HG03469 (cell line): ENCODE measurements at regions not wholly inside any gene's neighbourhood (a gene's known extent, or its start where the extent isn't known, plus 50 kb on each side); places are given as distances from the start of the nearest gene placed in this dataset.
"Not testable (repeated sequence)": the region's sequence is repeated elsewhere in the genome, so short reads cannot be mapped to it uniquely, and the experiment has no call there.

ENCODE experiments used
- ATAC-seq: cut with Tn5 transposase; IDR thresholded peaks from one replicate; pipeline ENCODE4 v1.9.1; 2021; ENCODE audit warnings: mild to moderate bottlenecking, moderate library complexity, moderate number of reproducible peaks; ENCODE audit not compliant: unreplicated experiment

DNA sequence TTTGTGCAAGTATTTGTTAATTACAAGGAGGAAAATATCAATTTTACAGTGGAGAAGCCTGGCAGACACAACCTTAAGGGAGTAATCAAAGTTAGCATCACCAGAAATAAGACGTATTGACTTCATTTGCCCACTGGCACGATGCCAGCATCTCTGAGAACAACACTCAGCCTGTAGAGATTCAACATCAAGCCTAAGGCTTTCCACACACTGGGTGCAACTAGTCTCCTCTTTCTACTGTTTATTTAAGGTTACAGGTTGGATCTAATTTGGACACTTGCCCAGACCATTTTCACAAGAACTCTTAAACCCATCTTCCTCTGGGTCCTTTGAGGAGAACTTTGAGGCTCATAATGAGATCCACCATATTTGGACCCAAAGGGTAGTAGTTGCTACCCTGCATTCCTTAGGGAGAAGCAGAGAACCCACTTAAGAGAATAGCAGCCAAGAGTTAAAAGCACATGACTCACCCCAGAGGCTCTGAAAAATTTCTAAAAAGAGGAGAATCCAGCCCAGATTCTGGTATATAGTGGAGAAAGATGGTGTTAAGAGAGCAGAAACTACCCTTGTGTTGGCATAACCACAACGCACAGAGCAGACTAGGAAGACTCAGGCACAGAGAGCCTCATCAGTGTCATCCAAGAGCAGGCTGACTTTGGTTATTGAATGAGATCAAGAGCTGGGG lies 97.3 kb downstream of the CCDC71L start:
- ATAC-seq, result no peak

DNA sequence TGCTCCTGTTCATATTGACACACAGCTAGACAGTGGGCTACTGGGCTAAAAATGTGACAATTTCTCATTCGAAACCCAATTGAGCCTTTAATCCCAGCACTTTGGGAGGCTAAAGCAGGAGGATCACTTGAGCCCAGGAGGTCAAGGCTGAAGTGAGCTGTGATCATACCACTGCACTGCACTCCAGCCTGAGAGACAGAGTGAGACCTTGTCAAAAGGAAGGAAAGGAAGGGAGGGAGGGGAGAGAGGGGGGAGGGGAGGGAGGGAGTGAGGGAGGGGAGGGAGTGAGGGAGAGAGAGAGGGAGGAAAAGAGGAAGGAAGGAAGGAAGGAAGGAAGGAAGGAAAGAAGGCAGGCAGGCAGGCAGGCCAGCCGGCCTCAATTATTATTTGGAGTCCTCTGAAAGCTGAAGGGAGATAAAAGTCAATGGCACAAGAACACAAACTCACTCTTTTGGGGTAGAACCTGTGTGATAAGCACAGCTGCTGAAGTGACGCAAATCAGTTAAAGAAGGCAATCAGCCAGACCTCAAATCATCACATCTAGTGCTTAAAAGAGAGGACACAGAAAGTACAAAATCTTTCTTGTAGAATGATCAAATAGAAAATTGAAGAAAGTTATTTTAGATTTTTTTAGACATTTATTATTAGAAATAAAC lies 98.1 kb downstream of the CCDC71L start:
- ATAC-seq, result no peak

DNA sequence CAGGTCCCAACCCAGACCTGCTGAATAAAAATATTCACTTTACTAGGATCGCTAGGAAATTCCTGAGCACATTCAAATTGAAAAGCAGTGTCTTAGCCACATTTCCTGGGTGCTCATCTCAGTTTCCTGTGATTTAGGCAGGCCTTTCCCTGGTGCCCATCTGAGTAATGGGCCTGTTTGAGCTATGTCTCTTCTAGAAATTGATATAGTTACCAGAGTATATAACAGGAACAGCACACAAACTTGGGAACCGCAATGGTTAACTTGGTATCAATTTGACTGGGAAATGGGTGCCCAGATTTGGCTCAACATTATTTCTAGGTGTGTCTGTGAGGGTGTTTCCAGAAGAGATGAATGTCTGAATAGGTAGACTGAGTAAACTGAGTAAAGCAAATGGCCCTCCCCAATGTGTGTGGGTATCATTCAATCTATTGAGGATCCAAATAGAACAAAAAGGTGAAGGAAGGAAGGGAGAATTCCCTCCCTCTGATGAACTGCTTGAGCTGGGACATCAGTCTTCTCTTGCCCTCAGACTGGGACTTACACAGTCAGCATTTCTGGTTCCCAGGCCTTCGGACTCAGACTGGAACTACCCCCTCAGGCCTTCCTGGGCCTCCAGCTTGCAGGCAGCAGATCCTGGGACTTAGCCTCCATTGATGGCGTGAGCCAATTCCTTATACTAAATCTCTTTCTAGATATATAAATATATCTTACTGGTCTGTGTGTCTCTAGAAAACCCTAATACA lies 99.1 kb downstream of the CCDC71L start:
- ATAC-seq, result no peak

DNA sequence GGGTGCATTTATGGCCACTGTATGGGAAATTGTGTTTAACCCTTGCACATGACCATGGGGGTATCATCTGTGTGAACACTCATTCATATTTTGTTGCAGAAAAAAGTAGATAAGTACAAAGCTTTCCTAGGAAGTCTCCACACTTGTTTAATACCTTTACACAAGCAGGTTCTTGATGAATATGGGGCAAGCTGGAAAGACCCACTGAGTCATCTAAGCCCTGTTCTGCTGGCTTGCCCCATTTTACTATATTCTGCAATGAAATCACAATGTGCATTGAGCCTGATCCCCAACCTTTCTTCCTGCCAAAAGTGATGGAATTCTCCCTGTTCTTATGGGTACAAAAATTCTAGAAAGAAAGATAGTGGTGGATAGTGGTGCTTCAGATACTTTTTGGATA lies 99.8 kb downstream of the CCDC71L start:
- no peak for ATAC-seq

DNA sequence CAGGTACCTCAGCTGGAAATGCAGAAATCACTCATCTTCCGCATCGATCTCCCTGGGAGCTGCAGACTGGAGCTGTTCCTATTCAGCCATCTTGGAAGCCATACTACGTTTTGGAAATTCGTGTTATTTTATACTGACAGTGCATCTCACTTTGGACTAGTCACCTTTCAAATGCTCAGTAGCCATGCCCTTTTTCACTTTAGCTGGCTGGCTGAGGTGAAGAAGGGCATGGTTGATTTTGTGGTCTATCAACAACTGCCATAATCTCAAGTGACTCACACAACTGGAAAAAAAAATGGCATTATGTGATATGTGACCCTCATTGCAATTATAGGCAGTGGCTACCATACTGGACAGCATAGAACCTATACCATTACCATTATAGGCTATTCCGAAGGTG lies 100.5 kb downstream of the CCDC71L start:
- ATAC-seq, result no peak

DNA sequence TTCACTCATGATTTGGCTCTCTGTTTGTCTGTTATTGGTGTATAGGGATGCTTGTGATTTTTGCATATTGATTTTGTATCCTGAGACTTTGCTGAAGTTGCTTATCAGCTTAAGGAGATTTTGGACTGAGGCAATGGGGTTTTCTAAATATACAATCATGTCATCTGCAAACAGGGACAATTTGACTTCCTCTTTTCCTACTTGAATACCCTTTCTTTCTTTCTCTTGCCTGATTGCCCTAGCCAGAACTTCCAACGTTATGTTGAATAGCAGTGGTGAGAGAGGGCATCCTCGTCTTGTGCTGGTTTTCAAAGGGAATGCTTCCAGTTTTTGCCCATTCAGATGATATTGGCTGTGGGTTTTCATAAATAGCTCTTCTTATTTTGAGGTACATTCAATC lies 104.7 kb downstream of the CCDC71L start:
- not testable (repeated sequence) for ATAC-seq

DNA sequence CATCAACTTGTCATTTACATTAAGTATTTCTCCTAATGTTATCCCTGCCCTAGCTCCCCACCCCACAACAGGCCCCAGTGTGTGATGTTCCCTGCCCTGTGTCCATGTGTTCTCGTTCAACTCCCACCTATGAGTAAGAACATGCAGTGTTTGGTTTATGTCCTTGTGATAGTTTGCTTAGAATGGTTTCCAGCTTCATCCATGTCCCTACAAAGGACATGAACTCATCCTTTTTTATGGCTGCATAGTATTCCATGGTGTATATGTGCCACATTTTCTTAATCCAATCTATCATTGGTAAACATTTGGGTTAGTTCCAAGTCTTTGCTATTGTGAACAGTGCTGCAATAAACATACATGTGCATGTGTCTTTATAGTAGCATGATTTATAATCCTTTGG lies 106.3 kb downstream of the CCDC71L start:
- not testable (repeated sequence) for ATAC-seq

DNA sequence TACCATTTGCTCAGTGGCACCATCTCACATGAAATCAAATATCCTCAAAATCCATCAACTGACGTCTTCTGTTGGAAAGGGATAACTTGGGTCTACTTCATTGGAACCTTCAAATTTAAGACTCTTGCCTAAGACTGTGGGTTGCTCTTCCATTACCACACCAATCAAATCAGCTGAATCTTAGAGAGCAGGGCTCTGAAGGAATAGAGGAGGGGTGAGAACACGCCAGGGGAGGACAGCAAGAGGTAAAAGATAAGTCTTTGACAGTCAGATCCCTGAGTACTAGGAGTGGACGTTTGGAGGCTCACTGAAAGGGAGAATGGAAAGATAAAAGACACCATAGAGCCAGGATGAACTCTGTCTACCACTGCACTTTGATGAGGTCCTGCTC lies 107.5 kb downstream of the CCDC71L start:
- ATAC-seq, result no peak

DNA sequence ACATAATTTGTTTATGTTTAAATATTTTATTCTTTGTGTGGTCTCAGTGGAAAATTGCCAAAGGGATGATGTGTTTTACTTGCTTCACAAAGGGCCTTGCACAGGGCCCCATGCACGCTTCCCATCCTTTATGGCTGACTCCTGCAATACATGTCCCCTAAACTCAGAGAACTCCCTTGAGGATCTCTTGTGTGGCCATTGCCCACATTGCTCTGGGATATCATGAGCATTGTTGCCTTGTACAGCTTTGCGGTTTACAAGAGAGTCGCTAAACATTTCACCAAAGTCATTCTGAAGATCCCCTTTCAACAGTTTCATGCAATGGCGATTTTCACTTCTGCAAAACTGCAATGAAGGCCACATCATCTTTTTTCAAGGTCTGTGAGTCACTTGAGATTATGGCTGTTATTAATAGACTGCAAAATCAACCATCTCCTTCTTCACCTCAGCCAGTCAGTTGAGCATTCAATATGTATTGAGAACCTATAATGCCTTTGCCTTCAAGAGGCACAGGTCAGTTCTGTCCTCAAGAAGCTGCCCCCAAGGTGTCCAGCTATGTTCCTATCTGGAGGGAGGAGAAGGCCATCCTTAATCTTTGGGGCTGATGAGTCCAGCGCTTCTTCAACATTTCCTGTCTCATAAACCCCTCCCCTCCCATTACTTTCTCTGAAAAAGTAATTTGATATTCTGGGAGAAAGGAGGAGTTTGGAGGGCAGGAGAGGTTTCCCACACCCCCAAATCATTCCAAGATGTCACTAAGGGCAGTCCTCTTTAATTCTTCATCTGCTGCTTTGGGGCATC lies 108.1 kb downstream of the CCDC71L start:
- ATAC-seq, result peak; percentile 90

DNA sequence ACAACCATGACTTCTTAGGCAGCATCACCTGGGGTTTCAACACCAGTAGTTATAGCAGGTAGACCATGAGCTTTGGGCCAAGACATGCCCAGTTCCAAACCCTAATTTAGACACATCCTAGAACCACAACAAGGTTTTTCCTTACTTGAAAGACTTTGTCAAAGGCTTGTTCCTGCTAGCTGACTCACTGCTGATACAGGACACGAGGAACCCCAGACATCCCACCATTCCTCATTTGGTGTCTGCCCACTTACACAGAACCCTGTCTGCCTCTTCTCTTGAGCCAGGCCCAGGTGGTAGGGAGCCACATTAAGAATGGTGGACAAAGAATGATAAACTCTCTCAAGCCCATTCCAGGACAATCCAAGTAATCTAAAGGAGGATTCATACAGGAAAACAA lies 109.0 kb downstream of the CCDC71L start:
- ATAC-seq, result no peak

DNA sequence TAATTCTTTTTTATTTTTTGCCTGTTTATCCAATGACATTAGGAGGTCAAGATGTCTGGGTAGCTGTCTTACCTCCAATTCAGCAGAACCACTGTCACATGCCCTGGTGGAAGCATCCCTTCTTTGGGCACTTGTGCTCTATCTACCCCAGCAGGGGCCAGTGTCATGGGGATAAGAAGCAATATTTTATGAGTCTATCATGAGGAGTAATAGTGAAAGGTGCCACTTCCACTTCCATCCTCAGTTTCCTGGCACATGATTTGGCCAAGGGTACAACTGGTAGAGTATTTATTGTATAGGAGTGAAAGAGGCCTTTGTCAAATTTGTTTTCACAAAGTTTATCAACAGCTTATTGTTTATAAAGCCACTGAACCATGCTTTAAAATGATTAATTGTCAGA lies 112.5 kb downstream of the CCDC71L start:
- no peak for ATAC-seq

DNA sequence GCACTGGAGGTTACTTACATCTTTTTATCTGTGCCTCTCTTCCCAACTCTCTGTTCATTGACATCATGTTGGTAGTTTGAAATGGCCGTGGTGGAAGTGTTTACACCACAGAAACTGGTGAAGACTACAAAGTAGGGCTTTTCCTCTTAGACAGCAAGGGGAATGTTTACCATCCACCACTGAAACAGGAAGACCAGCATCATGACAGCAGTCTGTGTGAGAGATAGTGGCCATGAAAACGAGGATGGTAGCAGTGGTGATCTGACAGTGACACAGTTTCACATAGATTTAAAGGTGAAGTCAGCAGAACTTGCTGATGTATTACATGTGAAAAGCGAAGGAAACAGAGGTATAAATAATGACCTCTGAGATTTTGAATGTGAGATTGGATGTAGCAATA lies 115.7 kb downstream of the CCDC71L start:
- ATAC-seq, result no peak

DNA sequence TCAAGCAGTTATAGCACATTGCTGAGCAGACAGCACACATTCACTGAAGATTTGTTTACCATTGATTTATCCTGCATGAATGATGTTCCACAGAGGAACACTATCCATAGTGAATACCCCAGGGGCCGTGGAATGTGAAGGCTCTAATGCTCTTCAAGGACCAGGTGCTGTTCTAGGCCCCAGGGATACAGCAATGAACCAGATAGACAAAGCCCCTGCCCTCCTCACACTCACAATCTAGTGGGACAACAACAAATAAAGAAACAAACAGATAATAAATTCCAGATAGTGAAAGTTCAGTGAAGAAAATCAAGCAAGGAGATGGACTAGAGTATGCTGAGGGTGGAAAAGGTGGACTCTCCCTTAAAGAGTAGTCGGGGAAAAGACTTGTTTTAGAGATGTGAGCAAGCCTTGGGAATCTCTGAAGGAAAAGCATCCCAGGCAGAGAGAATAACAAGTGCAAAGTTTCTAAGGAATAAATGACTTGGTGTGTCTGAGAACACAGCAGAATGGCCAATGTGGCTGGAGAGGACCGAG lies 117.7 kb downstream of the CCDC71L start:
- ATAC-seq, result no peak

DNA sequence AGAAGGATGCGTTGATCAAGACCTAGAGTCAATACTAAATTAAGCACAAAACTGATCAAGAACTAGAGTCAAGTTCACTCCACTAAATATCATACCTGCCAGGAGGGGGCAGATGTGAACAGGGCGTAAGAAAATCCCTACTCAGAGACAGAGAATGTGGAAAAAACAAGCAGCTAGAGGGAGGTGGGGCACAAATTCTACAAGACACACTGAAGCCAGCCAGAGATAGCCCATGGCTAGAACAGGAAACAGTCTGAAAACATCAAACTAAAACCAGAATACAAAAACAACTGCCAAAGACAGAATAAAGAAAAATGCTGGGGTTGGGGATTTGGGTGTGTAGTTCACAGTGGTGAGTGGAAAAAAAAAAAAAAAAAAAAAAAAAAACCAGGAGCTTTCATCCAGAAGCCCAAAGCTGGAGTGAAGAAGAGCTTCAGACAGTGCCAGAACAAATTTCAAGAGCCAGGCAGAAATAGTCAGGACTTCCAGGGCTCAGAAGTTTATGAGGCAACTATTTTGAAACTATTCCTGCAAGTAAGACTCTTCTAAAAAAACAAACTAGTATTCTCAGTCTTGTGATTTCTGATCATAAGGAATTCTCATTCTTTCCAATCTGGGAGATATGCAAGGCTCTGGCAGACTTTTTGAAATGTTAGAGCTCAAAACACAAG lies 118.3 kb downstream of the CCDC71L start:
- ATAC-seq, result peak; percentile 59

DNA sequence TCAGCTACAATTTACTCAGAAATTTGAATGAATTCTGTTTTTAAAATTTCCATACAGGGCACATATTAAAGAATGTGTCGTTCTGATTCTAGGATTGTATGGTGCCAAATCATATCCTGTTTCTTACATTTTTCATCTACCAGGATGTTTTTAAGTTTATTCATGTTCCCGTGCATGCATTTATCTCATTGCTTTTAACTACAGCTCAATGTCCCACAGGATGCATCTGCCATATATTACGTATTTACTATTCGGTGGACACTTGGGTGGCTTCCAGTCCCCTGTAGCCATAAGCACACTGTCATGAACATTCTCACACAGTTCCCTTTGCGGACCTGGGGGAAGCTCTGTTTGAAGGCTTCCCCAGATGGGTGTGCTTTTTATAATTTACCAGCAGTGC lies 122.3 kb downstream of the CCDC71L start:
- no peak for ATAC-seq

DNA sequence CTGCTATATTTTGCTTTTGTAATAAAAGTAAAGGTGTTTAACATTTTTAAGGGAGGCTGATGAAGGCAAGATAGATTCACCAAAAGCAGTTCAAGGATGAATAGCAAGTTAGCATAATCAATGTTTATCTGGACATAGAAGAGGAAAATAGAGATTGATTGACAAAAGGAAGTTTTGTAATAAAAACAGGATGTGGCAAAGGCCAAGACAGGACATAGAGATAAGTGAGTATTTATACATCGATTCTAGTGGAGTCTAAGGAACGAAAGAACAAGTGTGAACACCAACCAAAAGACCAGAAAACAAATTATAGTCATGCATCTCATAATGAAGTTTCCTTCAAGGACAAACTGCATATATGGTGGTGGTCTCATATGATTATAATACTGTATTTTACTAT lies 123.8 kb downstream of the CCDC71L start:
- ATAC-seq, result no peak

DNA sequence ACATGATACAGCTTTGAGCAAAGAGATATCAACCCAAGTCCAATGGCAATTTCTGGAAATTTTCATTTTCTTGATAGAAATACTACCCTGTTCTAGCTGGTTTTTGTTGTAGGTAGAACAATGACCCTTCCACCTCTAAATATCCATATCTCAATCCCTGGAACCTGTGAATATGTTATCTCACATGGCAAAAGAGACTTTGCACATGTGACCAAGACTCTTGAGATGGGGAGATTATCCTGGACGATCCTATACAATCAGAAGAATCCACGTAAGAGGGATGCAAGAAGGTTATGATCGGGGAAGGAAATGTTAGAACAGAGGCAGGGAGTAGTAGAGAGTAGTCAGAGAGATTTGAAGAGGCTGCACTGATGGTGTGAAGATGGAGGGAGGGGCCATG lies 124.9 kb downstream of the CCDC71L start:
- no peak for ATAC-seq

DNA sequence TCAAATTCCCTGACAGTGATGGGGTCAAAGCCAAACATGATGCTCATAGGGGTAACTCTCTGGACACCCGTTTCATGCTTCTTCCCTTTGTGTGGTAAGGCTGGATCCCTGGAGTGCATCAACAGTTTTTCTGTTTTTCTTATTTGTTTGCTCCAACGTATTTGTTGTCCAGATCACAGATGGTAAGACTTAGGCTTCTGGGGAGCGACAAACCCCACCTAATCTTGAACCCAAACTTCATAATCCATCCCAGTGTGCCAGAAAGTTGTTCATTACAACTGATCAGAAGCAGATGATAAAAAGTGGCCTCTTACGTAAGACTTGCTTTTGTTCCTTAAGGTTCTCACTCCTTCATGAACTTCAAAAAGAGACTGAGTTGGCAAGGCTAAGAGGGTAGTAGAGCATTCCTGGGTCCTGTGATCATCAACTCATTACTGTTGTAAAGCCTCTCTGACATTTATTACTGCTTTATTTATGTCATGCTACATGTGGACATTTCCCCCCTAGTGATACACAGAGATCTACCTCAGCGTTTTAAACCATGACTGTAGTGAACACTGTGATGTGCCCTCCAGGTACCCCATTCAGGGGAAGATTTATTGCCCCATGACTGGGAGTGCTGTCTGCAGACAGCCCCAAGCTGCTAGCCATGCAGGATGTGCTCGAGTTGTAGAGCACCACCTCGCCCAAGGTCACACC lies 125.6 kb downstream of the CCDC71L start:
- no peak for ATAC-seq

DNA sequence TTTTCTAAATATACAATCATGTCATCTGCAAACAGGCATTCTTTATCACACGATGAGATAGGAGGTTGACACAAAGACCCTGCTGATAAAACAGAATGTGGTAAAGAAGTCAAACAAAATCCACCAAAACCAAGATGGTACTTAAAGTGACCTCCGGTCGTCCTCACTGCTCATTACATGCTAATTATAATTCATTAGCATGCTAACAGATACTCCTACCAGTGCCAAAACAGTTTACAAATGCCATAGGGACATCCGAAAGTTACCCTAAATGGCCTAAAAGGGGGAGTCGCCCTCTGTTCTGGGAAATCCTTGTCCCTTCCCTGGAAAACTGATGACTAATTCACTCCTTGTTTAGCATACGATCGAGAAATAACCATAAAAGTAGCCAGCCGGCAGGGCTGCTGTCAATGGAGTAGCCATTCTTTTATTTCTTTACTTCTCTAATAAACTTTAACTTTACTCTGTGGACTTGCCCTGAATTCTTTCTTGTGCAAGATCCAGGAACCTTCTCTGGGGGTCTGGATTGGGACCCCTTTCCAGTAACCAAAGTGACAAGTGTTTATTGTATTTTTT lies 126.6 kb downstream of the CCDC71L start:
- ATAC-seq, result no peak

DNA sequence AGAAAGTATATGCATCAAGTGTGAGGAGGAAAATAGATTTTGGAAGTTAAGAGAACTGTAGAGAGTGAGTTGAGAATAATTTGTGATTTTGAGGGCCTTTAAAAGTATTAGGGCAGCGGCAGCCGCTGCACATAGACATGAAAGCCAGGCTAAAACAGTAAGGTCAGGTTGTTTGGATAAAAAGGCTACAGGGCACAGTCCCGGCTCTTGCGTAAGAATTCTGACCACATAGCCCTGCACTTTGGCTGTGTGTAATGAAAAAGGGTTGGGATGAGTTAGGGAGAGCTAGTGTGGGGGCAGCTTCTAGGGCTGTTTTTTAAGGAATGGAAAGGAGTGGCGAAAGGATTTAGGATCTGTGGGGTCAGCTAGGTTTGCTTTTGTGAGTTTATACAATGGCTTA lies 130.8 kb downstream of the CCDC71L start:
- not testable (repeated sequence) for ATAC-seq
